IMR-90 (cell line): ENCODE measurements at regions not wholly inside any gene's neighbourhood (a gene's known extent, or its start where the extent isn't known, plus 50 kb on each side); places are given as distances from the start of the nearest gene placed in this dataset.

Experiments used
- CEBPB ChIP-seq: IDR thresholded peaks from 2 replicates; pipeline ENCODE4 v1.6.1; 2012; ENCODE audit warnings: low read depth, low read length, improper control_type of control experiment
- CHD1 ChIP-seq: IDR thresholded peaks from 2 replicates; pipeline ENCODE4 v1.6.1; 2012; ENCODE audit warnings: low read depth, low read length, improper control_type of control experiment
- FOS ChIP-seq: fragments of 150-350 bp; IDR thresholded peaks from 2 replicates; pipeline ENCODE4 v1.6.1; 2016; ENCODE audit warnings: low read depth, low read length
- MAFK ChIP-seq: IDR thresholded peaks from 2 replicates; pipeline ENCODE4 v1.6.1; 2012; ENCODE audit warnings: low read depth, low read length, improper control_type of control experiment
- MAZ ChIP-seq: IDR thresholded peaks from 2 replicates; pipeline ENCODE4 v1.6.1; 2012; ENCODE audit warnings: low read depth, mild to moderate bottlenecking, low read length, improper control_type of control experiment, moderate library complexity, borderline replicate concordance
- MXI1 ChIP-seq: IDR thresholded peaks from 2 replicates; pipeline ENCODE4 v1.6.1; 2012; ENCODE audit warnings: low read depth, mild to moderate bottlenecking, low read length, moderate library complexity, borderline replicate concordance
- NFE2L2 ChIP-seq: fragments of 150-350 bp; IDR thresholded peaks from 2 replicates; pipeline ENCODE4 v1.6.1; 2016; ENCODE audit warnings: low read depth, mild to moderate bottlenecking, low read length
- POLR2A ChIP-seq: IDR thresholded peaks from 2 replicates; pipeline ENCODE4 v1.6.1; 2012; ENCODE audit warnings: mild to moderate bottlenecking, low read depth, low read length
- RAD21 ChIP-seq: IDR thresholded peaks from 2 replicates; pipeline ENCODE4 v1.6.1; 2012; ENCODE audit warnings: low read length, improper control_type of control experiment
- RCOR1 ChIP-seq: IDR thresholded peaks from 2 replicates; pipeline ENCODE4 v1.6.1; 2012; ENCODE audit warnings: mild to moderate bottlenecking, low read length, improper control_type of control experiment; ENCODE audit not compliant: insufficient replicate concordance
- RFX5 ChIP-seq: IDR thresholded peaks from 2 replicates; pipeline ENCODE4 v1.8.0; 2012; ENCODE audit warnings: low read depth, mild to moderate bottlenecking, low read length, moderate library complexity
- SMC3 ChIP-seq: fragments of 150-350 bp; IDR thresholded peaks from 2 replicates; pipeline ENCODE4 v1.6.1; 2016; ENCODE audit warnings: low read depth, mild to moderate bottlenecking, antibody characterized with exemption, low read length, moderate library complexity
- TF ChIP-seq, protein P1 (sequence below): conservative IDR thresholded peaks from 2 replicates; pipeline ENCODE4 v1.5.1; 2012; ENCODE audit warnings: mild to moderate bottlenecking, low read depth, low read length, improper control_type of control experiment
- TF ChIP-seq, protein P2 (sequence below): fragments of 150-350 bp; IDR thresholded peaks from 2 replicates; pipeline ENCODE4 v1.6.1; 2017; ENCODE audit warnings: mild to moderate bottlenecking, antibody characterized with exemption, low read length, low read depth

DNA sequence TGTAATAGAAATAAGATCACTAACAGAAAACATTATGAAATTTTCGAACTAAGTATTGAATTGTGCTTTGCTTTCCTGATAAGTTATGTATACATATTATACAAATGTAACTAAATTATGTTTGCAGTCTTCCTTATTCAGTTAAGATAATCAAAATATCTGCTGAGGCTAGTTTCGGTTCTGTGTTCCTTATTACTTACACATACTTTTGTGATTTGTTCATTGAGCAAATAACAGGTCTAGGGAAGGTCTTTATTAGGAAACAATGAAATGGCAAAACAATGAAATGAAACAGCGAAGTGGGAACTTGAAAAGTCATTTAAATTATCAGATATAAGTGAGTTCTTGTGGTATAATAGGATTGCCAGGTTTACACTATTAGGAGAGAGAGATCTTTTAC, 352.4 kb downstream of the GRIA2 start:
- TF ChIP-seq POLR2A (no peak), RCOR1 (no peak), MAZ (no peak), RFX5 (no peak), CHD1 (no peak), RAD21 (no peak), MAFK (no peak), SMC3 (no peak), NFE2L2 (no peak), CEBPB (no peak), MXI1 (no peak), FOS (no peak)
- TF ChIP-seq, protein P1, sequence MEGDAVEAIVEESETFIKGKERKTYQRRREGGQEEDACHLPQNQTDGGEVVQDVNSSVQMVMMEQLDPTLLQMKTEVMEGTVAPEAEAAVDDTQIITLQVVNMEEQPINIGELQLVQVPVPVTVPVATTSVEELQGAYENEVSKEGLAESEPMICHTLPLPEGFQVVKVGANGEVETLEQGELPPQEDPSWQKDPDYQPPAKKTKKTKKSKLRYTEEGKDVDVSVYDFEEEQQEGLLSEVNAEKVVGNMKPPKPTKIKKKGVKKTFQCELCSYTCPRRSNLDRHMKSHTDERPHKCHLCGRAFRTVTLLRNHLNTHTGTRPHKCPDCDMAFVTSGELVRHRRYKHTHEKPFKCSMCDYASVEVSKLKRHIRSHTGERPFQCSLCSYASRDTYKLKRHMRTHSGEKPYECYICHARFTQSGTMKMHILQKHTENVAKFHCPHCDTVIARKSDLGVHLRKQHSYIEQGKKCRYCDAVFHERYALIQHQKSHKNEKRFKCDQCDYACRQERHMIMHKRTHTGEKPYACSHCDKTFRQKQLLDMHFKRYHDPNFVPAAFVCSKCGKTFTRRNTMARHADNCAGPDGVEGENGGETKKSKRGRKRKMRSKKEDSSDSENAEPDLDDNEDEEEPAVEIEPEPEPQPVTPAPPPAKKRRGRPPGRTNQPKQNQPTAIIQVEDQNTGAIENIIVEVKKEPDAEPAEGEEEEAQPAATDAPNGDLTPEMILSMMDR: no peak
- TF ChIP-seq, protein P2, sequence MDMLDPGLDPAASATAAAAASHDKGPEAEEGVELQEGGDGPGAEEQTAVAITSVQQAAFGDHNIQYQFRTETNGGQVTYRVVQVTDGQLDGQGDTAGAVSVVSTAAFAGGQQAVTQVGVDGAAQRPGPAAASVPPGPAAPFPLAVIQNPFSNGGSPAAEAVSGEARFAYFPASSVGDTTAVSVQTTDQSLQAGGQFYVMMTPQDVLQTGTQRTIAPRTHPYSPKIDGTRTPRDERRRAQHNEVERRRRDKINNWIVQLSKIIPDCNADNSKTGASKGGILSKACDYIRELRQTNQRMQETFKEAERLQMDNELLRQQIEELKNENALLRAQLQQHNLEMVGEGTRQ: no peak
